H1 (cell line): ENCODE measurements at regions not wholly inside any gene's neighbourhood (a gene's known extent, or its start where the extent isn't known, plus 50 kb on each side); places are given as distances from the start of the nearest gene placed in this dataset.
A peak's percentile ranks its signal among the peaks of the same experiment; 100 is the strongest.

Experiments used
- CBX5 ChIP-seq: fragments of 300-800, 300-1000 bp; sonication (generic); IDR thresholded peaks from 2 replicates; pipeline ENCODE4 v1.7.1; 2016; ENCODE audit warnings: antibody characterized with exemption, low read length, low read depth
- CHD2 ChIP-seq: IDR thresholded peaks from 2 replicates; pipeline ENCODE4 v1.6.1; 2012; ENCODE audit warnings: low read length, improper control_type of control experiment
- EP300 ChIP-seq, 2 experiments: IDR thresholded peaks; 1 replicate in 1 of 2; 2 replicates in 1 of 2; pipeline ENCODE4 v1.6.1; 2011 to 2012; ENCODE audit warnings: low read depth in 2 of 2, low read length in 2 of 2, mild to moderate bottlenecking in 2 of 2, borderline replicate concordance in 1 of 2, inconsistent platforms in 1 of 2, moderate library complexity in 1 of 2
- HDAC2 ChIP-seq, 2 experiments: fragments of 300-600 bp in 1 of 2; sonication (generic) in 1 of 2; IDR thresholded peaks; 2 replicates each; pipeline ENCODE4 v1.6.1; 2011 to 2012; ENCODE audit warnings: low read depth in 2 of 2, low read length in 2 of 2, mild to moderate bottlenecking in 2 of 2, moderate library complexity in 2 of 2, borderline replicate concordance in 1 of 2, inconsistent platforms in 1 of 2
- POLR2A ChIP-seq, 2 experiments: IDR thresholded peaks; 1 replicate in 1 of 2; 2 replicates in 1 of 2; pipeline ENCODE4 v1.6.1; 2011; ENCODE audit warnings: low read depth in 2 of 2, low read length in 2 of 2, mild to moderate bottlenecking in 2 of 2; ENCODE audit errors: control extremely low read depth in 1 of 2
- POLR2AphosphoS5 ChIP-seq: IDR thresholded peaks from 2 replicates; pipeline ENCODE4 v1.6.1; 2011; ENCODE audit warnings: low read depth, low read length
- SP1 ChIP-seq: IDR thresholded peaks from 2 replicates; pipeline ENCODE4 v1.6.1; 2011; ENCODE audit warnings: low read depth, low read length
- SP2 ChIP-seq: IDR thresholded peaks from 2 replicates; pipeline ENCODE4 v1.6.1; 2012; ENCODE audit warnings: mild to moderate bottlenecking, low read length, inconsistent platforms
- SP4 ChIP-seq: IDR thresholded peaks from 2 replicates; pipeline ENCODE4 v1.6.1; 2012; ENCODE audit warnings: low read length, inconsistent platforms
- TAF1 ChIP-seq: IDR thresholded peaks from 2 replicates; pipeline ENCODE4 v1.6.1; 2011; ENCODE audit warnings: mild to moderate bottlenecking, low read depth, low read length
- TAF7 ChIP-seq: optimal IDR thresholded peaks from 2 replicates; pipeline ENCODE3; 2011; ENCODE audit warnings: low read depth, mild to moderate bottlenecking, inconsistent platforms, low read length, moderate library complexity, borderline replicate concordance
- YY1 ChIP-seq: IDR thresholded peaks from 2 replicates; pipeline ENCODE4 v1.6.1; 2011; ENCODE audit warnings: low read depth, mild to moderate bottlenecking, low read length
- ZNF274 ChIP-seq: IDR thresholded peaks from 2 replicates; pipeline ENCODE4 v1.7.0; 2012; ENCODE audit warnings: low read length, borderline replicate concordance; ENCODE audit errors: extremely low read depth
- TF ChIP-seq, protein P1 (sequence below), 3 experiments: IDR thresholded peaks; 1 replicate in 2 of 3; 2 replicates in 1 of 3; pipeline versions ENCODE4 v1.5.1 to v1.6.1; 2011; ENCODE audit warnings: low read length in 3 of 3, mild to moderate bottlenecking in 3 of 3, inconsistent platforms in 2 of 3, low read depth in 1 of 3, moderate library complexity in 1 of 3; ENCODE audit not compliant: insufficient read depth in 1 of 3; ENCODE audit errors: control extremely low read depth in 1 of 3

DNA sequence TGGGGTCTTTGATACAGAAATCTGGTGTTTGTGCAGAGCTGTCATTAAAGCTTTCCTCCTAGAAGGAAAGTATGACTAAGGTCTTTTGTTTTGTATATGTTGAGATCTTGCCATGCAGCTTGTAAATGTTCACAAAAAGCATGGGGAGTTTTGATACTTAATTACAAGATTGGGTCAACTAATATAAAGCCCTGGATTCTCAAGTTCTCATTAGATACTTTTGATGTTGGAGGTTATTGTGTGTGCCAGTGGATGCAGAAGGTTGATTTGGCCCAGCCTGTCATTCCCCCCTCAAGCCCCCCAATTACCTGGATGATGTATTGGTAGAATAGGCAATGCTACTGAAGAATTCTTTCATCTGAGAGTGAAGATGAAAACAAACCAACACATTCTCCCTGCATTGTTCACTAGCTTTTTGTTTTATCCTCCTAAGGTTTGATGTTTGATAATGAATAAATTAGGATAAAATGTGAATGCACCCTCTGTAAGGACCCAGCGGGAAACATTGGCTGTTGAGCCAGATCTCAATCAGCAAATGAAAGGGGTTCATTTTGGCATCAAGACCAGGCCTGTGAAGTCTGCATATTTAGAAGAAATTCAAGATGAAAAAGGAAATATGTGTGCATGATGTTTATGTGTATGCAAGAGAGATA, 61.9 kb upstream of the ADAMTS19 start:
- TF ChIP-seq SP4 = no peak
- 0 out of 4 replicates have a peak, but pooled peaks of 1 of the 2 experiments have one; percentile 32 for TF ChIP-seq HDAC2 (IDR thresholded peaks at IDR 0.05; ENCODE audit: borderline replicate concordance in 1 of 2, low read depth in 2 of 2, low read length in 2 of 2)
- TF ChIP-seq TAF7 = no peak
- TF ChIP-seq POLR2AphosphoS5 = no peak
- TF ChIP-seq TAF1 = no peak
- TF ChIP-seq CBX5 = no peak
- TF ChIP-seq, protein P1, sequence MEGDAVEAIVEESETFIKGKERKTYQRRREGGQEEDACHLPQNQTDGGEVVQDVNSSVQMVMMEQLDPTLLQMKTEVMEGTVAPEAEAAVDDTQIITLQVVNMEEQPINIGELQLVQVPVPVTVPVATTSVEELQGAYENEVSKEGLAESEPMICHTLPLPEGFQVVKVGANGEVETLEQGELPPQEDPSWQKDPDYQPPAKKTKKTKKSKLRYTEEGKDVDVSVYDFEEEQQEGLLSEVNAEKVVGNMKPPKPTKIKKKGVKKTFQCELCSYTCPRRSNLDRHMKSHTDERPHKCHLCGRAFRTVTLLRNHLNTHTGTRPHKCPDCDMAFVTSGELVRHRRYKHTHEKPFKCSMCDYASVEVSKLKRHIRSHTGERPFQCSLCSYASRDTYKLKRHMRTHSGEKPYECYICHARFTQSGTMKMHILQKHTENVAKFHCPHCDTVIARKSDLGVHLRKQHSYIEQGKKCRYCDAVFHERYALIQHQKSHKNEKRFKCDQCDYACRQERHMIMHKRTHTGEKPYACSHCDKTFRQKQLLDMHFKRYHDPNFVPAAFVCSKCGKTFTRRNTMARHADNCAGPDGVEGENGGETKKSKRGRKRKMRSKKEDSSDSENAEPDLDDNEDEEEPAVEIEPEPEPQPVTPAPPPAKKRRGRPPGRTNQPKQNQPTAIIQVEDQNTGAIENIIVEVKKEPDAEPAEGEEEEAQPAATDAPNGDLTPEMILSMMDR (IDR thresholded peaks at IDR 0.05; ENCODE audit: control extremely low read depth in 1 of 3, insufficient read depth in 1 of 3, low read depth in 1 of 3, low read length in 3 of 3) = no peak
- TF ChIP-seq CHD2 = no peak
- TF ChIP-seq EP300 (IDR thresholded peaks at IDR 0.05; ENCODE audit: borderline replicate concordance in 1 of 2, low read depth in 2 of 2, low read length in 2 of 2) = no peak
- no peak for TF ChIP-seq POLR2A (IDR thresholded peaks at IDR 0.05; ENCODE audit: control extremely low read depth in 1 of 2, low read depth in 2 of 2, low read length in 2 of 2)
- no peak for TF ChIP-seq SP1
- no peak for TF ChIP-seq SP2
- TF ChIP-seq YY1 = no peak
- TF ChIP-seq ZNF274 = no peak
